NCI-H460 (cell line): ENCODE measurements at regions not wholly inside any gene's neighbourhood (a gene's known extent, or its start where the extent isn't known, plus 50 kb on each side); places are given as distances from the start of the nearest gene placed in this dataset.

Source experiments
- DNase-seq: peaks from one replicate; pipeline ENCODE4 v3.0.0-alpha.2; 2016; ENCODE audit warnings: low read depth; ENCODE audit errors: extremely low read depth

GRCh38 chr15:95898761-95899160, 431.7 kb upstream of the NR2F2 start:
- DNase-seq = no peak

- no peak for DNase-seq
Observed at GRCh38 chr15:95901271-95901670, 429.2 kb upstream of the NR2F2 start.

- DNase-seq = no peak
Observed at GRCh38 chr15:95902606-95903005, 427.9 kb upstream of the NR2F2 start.

GRCh38 chr15:95903352-95903751, 427.1 kb upstream of the NR2F2 start:
- DNase-seq = no peak

GRCh38 chr15:95910643-95911212, 419.8 kb upstream of the NR2F2 start:
- DNase-seq = no peak

GRCh38 chr15:95911570-95912279, 418.8 kb upstream of the NR2F2 start:
- no peak for DNase-seq

- DNase-seq = no peak
Observed at GRCh38 chr15:95912280-95912625, 418.2 kb upstream of the NR2F2 start.

GRCh38 chr15:95912728-95913127, 417.8 kb upstream of the NR2F2 start:
- DNase-seq = no peak

GRCh38 chr15:95916568-95916967, 413.9 kb upstream of the NR2F2 start:
- DNase-seq = no peak

GRCh38 chr15:95918525-95918924, 412.0 kb upstream of the NR2F2 start:
- no peak for DNase-seq

GRCh38 chr15:95919460-95919859, 411.0 kb upstream of the NR2F2 start:
- DNase-seq = no peak

- DNase-seq = no peak
Observed at GRCh38 chr15:95921404-95921803, 409.1 kb upstream of the NR2F2 start.

- no peak for DNase-seq
Observed at GRCh38 chr15:95922431-95922830, 408.1 kb upstream of the NR2F2 start.

- no peak for DNase-seq
Observed at GRCh38 chr15:95923792-95924191, 406.7 kb upstream of the NR2F2 start.

- no peak for DNase-seq
Observed at GRCh38 chr15:95928822-95929221, 401.7 kb upstream of the NR2F2 start.

- DNase-seq = no peak
Observed at GRCh38 chr15:95929232-95929846, 401.2 kb upstream of the NR2F2 start.

- no peak for DNase-seq
Observed at GRCh38 chr15:95930659-95931375, 399.7 kb upstream of the NR2F2 start.

- no peak for DNase-seq
Observed at GRCh38 chr15:95931619-95932018, 398.9 kb upstream of the NR2F2 start.

- DNase-seq = no peak
Observed at GRCh38 chr15:95932141-95932540, 398.4 kb upstream of the NR2F2 start.

GRCh38 chr15:95932676-95933075, 397.8 kb upstream of the NR2F2 start:
- DNase-seq = no peak

- DNase-seq = no peak
Observed at GRCh38 chr15:95935852-95936251, 394.6 kb upstream of the NR2F2 start.

GRCh38 chr15:95937128-95937528, 393.4 kb upstream of the NR2F2 start:
- DNase-seq = no peak
